NB4 (cell line): ENCODE measurements at regions not wholly inside any gene's neighbourhood (a gene's known extent, or its start where the extent isn't known, plus 50 kb on each side); places are given as distances from the start of the nearest gene placed in this dataset.

Experiments used
- TF ChIP-seq, protein P1 (sequence below): IDR thresholded peaks from 2 replicates; pipeline ENCODE4 v1.6.1; 2011; ENCODE audit warnings: low read depth, low read length
- TF ChIP-seq, protein P2 (sequence below): IDR thresholded peaks from one replicate; pipeline ENCODE4 v1.5.1; 2012; ENCODE audit warnings: low read depth, low read length

DNA sequence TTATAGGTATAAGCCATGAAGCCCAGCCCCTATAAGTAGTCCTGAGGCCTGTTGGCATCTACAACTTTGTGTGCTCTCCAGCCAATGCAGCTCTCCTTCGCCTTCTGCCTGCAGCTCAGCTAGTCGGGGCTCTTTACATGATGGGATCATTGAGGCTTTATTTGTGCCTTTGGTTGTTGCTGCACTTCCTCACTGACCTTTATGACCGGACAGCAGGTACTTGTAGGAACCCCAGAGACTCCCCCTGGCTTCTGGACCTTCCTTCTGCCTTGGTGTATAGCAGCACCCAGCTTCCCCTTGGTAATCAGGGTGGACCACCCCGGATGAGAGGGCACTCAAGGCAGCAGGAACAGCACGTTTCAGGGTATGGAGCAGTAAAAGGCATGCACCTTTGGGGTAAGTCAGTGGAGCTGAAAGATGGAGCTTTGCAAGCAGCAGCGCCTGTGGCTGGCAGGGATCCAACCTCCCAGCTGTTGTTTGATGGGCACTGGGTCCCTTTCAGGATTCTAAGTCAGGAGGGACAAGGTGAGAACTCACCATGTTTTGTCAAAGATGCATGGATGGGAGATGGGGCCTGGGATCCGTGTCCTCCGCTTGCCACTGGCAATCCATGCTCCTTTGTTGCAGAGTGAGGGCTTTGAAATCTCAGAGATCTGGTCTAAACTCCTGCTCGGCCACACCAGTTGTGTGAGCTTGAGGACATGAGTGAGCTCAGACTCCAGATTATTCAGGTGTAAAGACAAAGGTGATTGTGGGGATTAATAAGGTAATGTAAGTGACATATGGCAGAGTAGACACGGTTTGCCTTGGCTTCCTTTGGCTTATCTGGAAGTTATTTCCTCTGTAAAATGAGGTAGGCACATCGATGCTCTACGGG lies 65.1 kb upstream of the KLF13 start:
- TF ChIP-seq, protein P1, sequence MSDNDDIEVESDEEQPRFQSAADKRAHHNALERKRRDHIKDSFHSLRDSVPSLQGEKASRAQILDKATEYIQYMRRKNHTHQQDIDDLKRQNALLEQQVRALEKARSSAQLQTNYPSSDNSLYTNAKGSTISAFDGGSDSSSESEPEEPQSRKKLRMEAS: no peak
- TF ChIP-seq, protein P2, sequence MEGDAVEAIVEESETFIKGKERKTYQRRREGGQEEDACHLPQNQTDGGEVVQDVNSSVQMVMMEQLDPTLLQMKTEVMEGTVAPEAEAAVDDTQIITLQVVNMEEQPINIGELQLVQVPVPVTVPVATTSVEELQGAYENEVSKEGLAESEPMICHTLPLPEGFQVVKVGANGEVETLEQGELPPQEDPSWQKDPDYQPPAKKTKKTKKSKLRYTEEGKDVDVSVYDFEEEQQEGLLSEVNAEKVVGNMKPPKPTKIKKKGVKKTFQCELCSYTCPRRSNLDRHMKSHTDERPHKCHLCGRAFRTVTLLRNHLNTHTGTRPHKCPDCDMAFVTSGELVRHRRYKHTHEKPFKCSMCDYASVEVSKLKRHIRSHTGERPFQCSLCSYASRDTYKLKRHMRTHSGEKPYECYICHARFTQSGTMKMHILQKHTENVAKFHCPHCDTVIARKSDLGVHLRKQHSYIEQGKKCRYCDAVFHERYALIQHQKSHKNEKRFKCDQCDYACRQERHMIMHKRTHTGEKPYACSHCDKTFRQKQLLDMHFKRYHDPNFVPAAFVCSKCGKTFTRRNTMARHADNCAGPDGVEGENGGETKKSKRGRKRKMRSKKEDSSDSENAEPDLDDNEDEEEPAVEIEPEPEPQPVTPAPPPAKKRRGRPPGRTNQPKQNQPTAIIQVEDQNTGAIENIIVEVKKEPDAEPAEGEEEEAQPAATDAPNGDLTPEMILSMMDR: no peak
